Kidney epithelial cell (primary cell): ENCODE measurements at regions not wholly inside any gene's neighbourhood (a gene's known extent, or its start where the extent isn't known, plus 50 kb on each side); places are given as distances from the start of the nearest gene placed in this dataset.

Source experiments
- DNase-seq: peaks from one replicate; pipeline ENCODE4 v3.0.0-alpha.2; 2010; ENCODE audit warnings: low read depth
- H3K27me3 ChIP-seq: 2 replicates; pipeline ENCODE4 v1.6.0; 2011; ENCODE audit warnings: low read length; ENCODE audit not compliant: control insufficient read depth, insufficient read depth
- H3K36me3 ChIP-seq: 2 replicates; pipeline ENCODE4 v1.5.1; 2011; ENCODE audit warnings: low read length; ENCODE audit not compliant: control insufficient read depth, insufficient read depth
- H3K4me3 ChIP-seq: 2 replicates; pipeline ENCODE4 v1.5.1; 2011; ENCODE audit warnings: low read depth, mild to moderate bottlenecking, control low read depth, low read length
- TF ChIP-seq, protein P1 (sequence below): IDR thresholded peaks from 2 replicates; pipeline ENCODE4 v1.5.1; 2011; ENCODE audit warnings: mild to moderate bottlenecking, moderate library complexity, low read length, control low read depth, inconsistent platforms; ENCODE audit not compliant: insufficient read depth, poor library complexity, severe bottlenecking

DNA sequence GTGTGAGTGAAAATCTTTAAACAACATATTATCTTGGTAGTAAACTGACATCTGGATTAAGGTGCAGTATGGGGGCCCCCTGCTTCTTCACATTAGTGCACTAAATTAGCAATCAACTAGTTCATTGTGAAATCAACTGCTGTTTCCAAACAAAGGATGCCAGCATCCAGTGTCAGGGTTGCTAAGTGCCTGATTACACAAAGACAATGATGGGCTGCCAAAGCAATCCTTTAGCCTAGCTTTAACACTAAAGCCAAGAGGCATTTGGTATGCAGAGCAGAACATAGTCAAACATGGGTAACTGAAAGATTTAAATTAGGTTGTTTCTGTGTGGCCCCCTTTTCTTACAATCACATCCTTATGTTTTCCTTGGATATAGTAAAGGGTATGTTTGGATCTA, 543.1 kb upstream of the SLITRK5 start:
- DNase-seq = no peak
- Histone ChIP-seq H3K4me3 (no peak overlapping the region), H3K36me3 (no peaks in the 10 kb centered on the region), H3K27me3 (no peaks in the 10 kb centered on the region)
- TF ChIP-seq, protein P1, sequence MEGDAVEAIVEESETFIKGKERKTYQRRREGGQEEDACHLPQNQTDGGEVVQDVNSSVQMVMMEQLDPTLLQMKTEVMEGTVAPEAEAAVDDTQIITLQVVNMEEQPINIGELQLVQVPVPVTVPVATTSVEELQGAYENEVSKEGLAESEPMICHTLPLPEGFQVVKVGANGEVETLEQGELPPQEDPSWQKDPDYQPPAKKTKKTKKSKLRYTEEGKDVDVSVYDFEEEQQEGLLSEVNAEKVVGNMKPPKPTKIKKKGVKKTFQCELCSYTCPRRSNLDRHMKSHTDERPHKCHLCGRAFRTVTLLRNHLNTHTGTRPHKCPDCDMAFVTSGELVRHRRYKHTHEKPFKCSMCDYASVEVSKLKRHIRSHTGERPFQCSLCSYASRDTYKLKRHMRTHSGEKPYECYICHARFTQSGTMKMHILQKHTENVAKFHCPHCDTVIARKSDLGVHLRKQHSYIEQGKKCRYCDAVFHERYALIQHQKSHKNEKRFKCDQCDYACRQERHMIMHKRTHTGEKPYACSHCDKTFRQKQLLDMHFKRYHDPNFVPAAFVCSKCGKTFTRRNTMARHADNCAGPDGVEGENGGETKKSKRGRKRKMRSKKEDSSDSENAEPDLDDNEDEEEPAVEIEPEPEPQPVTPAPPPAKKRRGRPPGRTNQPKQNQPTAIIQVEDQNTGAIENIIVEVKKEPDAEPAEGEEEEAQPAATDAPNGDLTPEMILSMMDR = no peak

DNA sequence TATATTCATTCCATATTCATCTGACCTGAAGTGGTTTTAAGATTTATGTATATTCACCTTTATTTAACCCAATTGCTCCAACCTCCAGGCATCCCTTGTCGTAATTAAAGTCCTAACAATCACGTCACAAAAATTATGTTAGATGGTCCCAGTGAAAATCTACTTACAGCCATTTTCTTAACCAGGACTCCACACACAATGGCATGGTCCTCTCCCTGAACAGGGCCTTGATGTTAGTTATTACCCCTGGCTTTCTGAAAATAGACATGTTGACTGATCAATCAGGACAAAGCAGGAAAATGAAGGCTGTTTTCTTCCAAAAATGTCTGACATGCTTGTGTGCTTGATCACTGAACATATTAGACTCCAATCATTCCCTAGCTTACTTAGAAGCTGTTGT, 542.7 kb upstream of the SLITRK5 start:
- TF ChIP-seq, protein P1 = no peak
- DNase-seq = no peak
- Histone ChIP-seq H3K4me3 (no peak overlapping the region), H3K36me3 (no peaks in the 10 kb centered on the region), H3K27me3 (no peaks in the 10 kb centered on the region)

DNA sequence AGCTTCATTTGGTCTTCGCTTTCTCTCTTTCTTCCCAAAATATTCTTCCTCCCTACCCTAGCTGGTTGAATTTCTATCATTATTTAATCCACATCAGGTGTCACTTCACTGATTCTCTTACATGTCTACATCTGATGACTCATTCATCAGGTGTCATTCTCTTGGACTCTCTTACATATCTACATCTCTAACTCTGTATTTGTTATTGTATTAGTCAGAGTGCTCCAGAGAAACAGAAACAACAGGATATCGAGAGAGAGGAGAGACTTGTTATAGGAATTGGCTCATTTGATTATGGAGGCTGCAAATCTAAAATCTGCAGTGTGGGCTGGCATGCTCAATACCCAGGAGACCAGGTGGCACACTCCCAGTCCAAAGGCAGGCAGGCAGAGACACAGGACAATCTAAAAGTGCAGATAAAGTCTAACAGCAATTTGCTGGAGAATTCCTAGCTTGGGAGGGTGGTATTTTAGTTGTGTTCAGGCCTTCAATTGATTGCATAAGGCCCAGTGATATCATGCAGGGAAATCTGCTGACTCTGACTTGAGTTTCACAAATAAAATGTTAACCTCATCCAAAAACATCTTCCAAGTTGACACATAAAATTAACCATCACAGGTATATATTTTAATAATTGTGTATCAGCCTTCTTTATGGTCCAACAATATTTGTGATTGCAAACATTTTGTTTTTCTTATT, 541.4 kb upstream of the SLITRK5 start:
- Histone ChIP-seq H3K4me3 (no peak overlapping the region), H3K36me3 (no peaks in the 10 kb centered on the region), H3K27me3 (no peaks in the 10 kb centered on the region)
- no peak for DNase-seq
- TF ChIP-seq, protein P1 = no peak

DNA sequence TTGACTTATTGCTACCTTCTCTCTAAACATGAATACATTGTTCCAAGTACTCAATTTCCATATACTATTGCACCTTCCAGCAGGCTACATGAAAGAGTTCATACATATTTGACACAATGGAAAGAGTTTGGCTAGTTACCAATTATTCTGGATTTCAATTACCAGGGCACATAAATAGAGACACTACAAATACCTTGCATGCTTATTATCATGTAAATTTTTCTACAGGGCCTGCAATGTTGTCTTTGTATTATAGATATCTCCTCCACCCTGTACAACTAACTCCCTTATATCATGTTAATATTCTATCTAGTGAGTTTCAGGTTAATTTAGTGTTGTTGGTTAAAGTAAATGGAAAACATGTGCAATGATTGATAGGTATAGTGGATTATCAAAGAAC, 540.7 kb upstream of the SLITRK5 start:
- DNase-seq = no peak
- TF ChIP-seq, protein P1 = no peak
- Histone ChIP-seq H3K4me3 (no peak overlapping the region), H3K36me3 (no peaks in the 10 kb centered on the region), H3K27me3 (no peaks in the 10 kb centered on the region)

DNA sequence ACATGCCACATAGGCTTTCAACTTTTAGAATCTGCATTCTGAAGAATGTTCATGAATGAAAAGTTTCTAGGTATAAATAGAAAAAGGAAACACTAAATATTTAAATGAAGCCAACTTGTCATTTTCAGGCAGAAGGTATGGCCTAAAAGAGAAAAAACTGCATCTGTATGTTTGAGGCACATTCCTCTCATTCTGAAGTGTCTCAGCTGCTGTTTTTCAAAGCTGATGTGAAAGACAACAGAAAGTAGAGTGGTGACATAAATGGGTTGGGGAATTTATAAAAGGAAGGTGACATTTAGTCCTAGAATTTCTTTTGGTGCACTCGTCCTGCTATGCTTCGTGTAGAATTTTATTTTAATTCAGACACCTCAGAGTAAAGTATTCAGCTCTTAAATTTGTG, 539.6 kb upstream of the SLITRK5 start:
- no peak for DNase-seq
- TF ChIP-seq, protein P1 = no peak
- Histone ChIP-seq H3K4me3 (no peak overlapping the region), H3K27me3 (no peaks in the 10 kb centered on the region), H3K36me3 (no peaks in the 10 kb centered on the region)

DNA sequence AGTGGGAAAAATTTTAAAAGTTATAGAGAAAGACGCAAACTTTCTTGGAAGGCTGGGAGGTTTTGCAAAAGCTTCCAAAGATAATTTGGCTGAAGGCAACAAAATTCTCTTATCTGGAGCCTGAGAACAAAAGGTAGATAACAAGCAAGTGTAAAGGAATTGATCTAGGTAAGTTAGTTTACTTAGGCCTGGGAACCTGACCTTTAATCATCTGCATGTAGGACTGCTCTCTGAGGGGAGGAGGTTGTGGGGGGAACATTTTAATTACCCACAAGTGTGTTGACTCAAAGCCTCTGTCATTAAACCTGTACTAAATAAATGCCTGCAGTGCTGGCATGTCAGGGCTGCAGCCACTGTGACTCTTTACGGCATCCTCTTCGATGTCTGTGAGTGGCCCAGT, 532.3 kb upstream of the SLITRK5 start:
- TF ChIP-seq, protein P1 = no peak
- H3K4me3 ChIP-seq = no peak overlapping the region

More for the DNA sequence above, 532.3 kb upstream of the SLITRK5 start:
- no peaks in the 10 kb centered on the region for H3K27me3 ChIP-seq
- no peak for DNase-seq
- no peaks in the 10 kb centered on the region for H3K36me3 ChIP-seq
